ENCODE measurements at regions not wholly inside any gene's neighbourhood (a gene's known extent, or its start where the extent isn't known, plus 50 kb on each side); places are given as distances from the start of the nearest gene placed in this dataset.
"Not testable (repeated sequence)": the region's sequence is repeated elsewhere in the genome, so short reads cannot be mapped to it uniquely, and the experiment has no call there.

DNA sequence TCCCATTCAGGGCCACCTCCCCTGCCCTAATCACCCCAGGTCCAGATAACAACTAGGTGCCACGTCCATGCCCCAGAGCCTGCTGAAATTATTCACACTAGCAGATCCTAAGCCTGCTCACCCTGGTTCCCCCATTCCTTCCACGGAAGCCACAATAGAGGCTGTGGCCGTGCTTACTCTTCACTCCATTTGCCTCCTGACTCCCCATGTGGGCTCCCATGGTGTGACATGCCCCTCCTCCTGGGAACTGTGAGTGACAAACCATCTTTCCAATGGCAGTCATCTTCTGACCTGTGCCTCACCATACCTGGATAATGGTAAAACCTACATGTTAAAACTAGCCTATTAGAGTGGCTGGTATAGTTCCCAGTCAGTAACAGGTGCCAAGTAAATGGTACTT lies 216.2 kb upstream of the PRKCQ start:
- no peak for TF ChIP-seq CTCF (IDR thresholded peaks at IDR 0.05; ENCODE audit: control insufficient read depth, insufficient read depth, low read depth, low read length, missing control alignments)
- H3K4me3 ChIP-seq (ENCODE audit: control insufficient read depth, low read depth, low read length) = no peak overlapping the region
- no peak for DNase-seq (ENCODE audit: low read depth)

GRCh38 chr10:6795541-6795940 lies 215.5 kb upstream of the PRKCQ start:
- H3K4me3 ChIP-seq (ENCODE audit: control insufficient read depth, low read depth, low read length) = no peak overlapping the region
- no peak for TF ChIP-seq CTCF (IDR thresholded peaks at IDR 0.05; ENCODE audit: control insufficient read depth, insufficient read depth, low read depth, low read length, missing control alignments)
- DNase-seq (ENCODE audit: low read depth) = no peak

DNA sequence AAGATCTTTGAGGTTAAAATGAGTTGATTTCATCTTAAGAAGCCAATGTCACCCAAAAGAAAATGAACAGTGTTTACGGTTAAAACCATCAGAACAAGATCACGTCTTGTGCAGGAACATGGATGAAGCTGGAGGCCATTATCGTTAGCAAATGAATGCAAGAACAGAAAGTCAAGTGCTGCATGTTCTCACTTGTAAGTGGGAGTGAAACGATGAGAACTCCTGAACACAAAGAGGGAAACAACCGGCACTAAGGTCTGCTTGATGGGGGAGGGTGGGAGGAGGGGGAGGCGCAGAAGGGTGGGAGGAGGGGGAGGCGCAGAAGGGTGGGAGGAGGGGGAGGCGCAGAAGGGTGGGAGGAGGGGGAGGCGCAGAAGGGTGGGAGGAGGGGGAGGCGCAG lies 214.8 kb upstream of the PRKCQ start:
- H3K4me3 ChIP-seq (ENCODE audit: control insufficient read depth, low read depth, low read length); DNase-seq (ENCODE audit: low read depth): not testable (repeated sequence)

- H3K4me3 ChIP-seq (ENCODE audit: control insufficient read depth, low read depth, low read length) = no peak overlapping the region
- TF ChIP-seq CTCF (IDR thresholded peaks at IDR 0.05; ENCODE audit: control insufficient read depth, insufficient read depth, low read depth, low read length, missing control alignments) = no peak
- DNase-seq (ENCODE audit: low read depth) = no peak
Observed at GRCh38 chr10:6794441-6794840, 214.4 kb upstream of the PRKCQ start.

- H3K4me3 ChIP-seq (ENCODE audit: control insufficient read depth, low read depth, low read length) = no peak overlapping the region
- DNase-seq (ENCODE audit: low read depth) = no peak
- no peak for TF ChIP-seq CTCF (IDR thresholded peaks at IDR 0.05; ENCODE audit: control insufficient read depth, insufficient read depth, low read depth, low read length, missing control alignments)
Observed at GRCh38 chr10:6788731-6789130, 208.7 kb upstream of the PRKCQ start.

- no peak overlapping the region for H3K4me3 ChIP-seq (ENCODE audit: control insufficient read depth, low read depth, low read length)
- no peak for DNase-seq (ENCODE audit: low read depth)
- no peak for TF ChIP-seq CTCF (IDR thresholded peaks at IDR 0.05; ENCODE audit: control insufficient read depth, insufficient read depth, low read depth, low read length, missing control alignments)
Observed at GRCh38 chr10:6788231-6788630, 208.2 kb upstream of the PRKCQ start.

GRCh38 chr10:6787718-6788117 lies 207.6 kb upstream of the PRKCQ start:
- no peak overlapping the region for H3K4me3 ChIP-seq (ENCODE audit: control insufficient read depth, low read depth, low read length)
- TF ChIP-seq CTCF (IDR thresholded peaks at IDR 0.05; ENCODE audit: control insufficient read depth, insufficient read depth, low read depth, low read length, missing control alignments) = no peak
- DNase-seq (ENCODE audit: low read depth) = no peak

All from AG09309 (cell line).